OCI-M1 (cell line): ENCODE measurements at regions not wholly inside any gene's neighbourhood (a gene's known extent, or its start where the extent isn't known, plus 50 kb on each side); places are given as distances from the start of the nearest gene placed in this dataset.

ENCODE experiments used
- DNase-seq: peaks from one replicate; lab custom pipeline; 2025; lab: John Stamatoyannopoulos, UW

DNA sequence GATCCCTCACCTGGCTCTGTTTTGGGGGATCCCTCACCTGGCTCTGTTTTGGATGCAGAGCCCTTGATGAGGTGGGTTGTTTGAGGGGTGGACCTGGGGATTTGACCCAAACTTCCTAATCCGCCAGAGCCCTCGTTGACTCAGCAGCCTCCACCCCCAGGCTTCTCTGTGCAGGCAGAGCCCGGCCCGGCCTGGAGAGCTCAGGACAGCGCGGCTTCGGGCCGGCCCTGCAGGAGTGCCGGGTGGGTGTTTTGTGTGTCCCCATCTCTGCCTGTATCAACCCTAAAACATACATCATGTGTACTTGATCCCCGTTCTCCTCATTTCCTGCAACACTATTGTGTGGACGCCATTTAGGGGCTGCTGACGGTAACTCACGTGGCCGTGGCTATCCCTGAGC is 124.2 kb downstream of the SIK1 start:
- no peak for DNase-seq

DNA sequence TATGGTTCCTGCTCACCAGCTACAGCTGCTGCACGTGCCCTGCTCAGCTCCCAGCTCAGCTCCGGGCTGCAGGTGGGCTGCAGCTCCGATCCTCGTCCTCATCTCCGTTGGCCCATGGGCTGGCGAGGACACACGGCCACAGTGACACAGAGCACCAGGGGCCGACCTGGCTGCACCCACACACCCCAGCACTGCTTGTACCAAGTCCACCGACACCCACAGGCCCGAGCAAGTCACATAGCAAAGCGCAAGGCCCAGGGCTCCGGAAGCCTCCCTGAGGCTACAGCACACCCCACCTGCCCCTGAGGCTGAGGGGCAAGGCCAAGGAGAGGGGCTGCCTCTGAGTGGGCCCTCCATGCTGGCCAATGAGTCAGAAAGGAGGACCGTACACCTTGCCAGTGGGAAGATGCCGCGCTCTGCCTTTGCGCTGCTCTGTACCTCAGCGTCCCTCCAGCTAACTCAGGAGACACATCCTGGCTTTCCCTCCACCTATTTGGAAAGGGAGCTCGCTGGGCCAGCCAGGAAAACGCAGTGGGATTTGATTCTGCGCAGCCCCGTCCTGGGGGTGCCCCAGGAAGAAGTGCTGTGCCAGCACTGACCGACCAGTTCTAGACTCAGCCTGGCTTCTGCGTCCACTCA is 124.8 kb downstream of the SIK1 start:
- DNase-seq, result no peak

DNA sequence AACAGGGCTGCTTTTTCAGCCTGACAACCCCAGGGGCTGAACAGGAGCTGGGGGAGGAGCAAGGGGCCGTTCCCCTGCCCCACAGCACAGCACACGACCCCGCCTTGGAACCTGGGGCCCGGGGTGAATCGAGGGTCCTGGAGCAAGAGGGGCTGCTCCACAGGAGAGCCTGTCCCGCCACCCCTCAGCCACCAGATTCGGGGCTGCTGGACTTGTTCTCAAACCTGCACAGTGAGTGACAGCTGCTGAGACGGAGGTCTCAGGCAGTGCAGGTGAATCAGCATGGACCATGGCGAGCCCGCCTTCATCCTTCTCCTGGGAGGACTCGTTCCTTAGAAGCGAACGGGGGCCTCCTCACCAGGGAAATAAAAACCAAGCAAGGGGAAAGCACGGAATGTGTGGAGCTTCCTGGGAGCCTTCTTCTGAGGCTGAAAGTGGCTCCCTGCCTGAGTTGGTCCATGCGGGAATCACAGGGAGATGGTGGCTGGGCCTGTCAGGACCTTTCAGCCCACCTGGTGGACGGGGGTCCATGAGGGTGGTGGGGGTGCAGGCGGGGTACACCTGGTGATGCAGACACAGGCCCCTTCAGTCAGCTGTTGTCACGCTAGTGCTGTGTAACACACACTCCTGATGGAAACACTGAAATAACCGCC is 125.4 kb downstream of the SIK1 start:
- no peak for DNase-seq

DNA sequence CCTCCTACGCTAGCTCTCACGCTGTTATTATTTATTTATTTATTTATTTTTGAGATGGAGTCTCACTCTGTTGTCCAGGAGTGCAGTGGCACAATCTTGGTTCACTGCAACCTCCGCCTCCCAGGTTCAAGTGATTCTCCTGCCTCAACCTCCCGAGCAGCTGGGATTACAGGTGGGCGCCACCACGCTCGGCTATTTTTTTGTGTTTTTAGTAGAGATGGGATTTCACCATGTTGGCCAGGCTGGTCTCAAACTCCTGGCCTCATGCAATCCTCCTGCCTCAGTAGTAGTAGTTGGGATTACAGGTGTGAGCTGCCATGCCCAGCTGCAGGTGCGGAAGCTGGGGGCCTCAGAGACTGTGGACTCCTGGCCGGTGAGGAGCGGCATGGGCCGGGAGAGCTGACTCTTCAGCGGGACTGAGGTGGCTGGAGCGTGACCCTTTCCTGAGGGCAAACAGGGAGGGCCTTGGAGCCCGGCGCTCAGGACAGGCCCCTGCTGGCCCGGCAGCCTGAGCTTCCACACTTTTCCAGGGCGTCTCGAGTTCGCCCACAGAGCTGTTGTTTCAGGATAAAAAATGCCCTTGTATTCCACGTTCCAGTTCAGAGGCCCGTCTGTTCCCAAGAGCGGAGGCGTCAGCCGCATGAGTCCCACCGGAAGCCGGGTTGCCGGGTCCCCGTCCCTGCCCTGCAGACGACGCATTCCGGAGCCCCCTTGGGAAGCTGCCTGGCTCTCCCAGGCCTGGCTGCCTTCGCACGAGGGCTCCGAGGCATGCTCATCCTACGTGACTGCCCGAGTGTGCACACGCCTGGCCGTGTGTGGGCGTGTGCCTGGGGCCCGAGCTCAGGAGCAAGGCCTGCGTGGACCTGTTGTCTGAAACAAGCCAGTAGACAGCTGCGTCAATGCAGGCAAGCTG is 126.2 kb downstream of the SIK1 start:
- DNase-seq, result no peak

DNA sequence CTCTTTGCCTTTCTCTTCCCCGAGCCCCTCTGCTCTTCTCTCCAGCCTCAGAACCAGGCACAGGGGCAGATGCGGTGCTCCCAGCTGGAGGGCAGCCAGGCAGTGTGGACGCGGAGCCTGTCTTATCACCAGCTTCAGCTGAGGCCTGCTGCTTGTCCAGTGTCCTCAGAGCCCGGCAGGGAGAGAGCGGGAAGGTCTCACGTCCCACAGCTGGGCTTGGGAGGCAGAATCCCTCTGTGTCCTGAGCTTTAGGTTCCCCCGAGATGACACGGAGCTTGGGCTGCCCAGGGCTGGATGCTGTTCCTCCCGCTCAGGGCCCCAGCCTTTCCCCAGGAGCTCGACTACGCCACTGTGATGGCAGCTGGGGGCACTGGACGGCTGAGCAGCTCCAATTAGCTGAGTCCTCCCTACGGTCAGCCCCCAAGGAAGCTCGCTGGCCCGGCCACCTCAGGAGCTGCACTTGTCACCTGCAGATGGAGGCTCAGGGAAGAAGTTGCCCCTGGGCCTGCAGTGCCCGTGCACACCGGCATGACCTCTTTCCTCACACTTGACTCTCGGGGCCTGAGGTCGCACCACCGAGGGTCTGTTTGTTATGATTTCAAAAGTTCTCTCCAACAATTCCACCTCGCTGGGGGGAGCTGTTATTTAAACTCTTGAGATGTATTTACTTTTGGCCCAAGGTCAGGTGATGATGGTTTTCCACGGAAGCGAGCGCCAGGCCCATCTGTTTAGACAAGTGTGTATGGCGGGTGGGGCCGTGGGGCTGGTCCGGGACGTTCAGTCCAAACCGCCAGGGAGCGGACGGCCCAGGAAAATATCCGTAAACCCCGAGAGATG is 127.3 kb downstream of the SIK1 start:
- no peak for DNase-seq

DNA sequence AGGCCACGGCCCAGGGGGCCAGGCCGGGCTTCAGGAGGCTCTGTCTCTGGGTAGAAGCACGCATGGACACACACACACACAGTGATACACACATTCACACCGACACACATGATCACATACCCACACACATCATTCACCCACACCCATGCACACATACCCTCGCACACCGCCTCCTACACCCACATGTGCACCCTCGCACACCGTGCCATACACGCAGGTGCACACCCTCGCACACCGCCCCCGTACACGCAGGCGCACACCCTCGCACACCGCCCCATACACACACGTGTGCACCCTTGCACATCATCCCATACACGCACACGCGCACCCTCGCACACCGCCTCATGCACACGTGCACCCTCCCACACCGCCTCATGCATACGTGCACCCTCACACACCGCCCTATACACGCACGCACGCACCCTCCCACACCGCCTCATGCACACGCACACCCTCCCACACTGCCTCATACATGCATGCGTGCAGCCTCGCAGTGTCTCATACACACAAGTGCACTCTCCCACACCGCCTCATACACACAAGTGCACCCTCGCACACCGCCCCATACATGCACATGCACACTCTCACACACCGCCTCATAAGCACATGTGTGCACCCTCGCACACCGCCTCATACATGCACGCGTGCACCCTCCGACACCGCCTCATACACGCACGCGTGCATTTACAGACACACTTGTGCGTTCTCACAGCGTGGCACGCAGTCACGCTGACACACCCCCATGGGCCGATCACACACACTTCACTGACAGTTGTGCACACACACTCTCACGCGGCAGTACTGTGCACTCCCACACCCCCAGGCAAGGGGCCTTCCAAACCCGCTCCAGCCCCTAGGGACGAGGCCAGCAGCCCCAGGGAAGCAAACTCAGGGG is 128.1 kb downstream of the SIK1 start:
- no peak for DNase-seq

DNA sequence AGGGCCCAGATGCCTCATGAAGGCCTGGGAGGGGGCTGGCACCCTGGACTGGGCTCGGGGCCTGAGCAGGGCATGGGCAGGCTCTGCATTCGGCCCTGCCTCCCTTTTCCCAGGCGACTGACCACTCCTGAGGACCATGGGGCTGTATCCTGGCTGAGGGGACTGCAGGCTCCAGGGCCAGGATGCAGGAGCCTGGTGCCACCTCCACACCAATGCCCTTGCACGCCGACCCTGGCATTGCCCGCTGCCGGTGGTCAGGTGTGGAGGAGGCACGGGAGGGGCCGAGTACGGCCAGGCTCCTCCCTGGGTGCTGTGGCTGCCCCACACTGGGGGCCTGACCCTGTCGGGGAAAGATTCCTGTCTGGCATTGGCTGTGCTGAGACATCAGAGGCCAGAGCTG is 128.9 kb downstream of the SIK1 start:
- no peak for DNase-seq

DNA sequence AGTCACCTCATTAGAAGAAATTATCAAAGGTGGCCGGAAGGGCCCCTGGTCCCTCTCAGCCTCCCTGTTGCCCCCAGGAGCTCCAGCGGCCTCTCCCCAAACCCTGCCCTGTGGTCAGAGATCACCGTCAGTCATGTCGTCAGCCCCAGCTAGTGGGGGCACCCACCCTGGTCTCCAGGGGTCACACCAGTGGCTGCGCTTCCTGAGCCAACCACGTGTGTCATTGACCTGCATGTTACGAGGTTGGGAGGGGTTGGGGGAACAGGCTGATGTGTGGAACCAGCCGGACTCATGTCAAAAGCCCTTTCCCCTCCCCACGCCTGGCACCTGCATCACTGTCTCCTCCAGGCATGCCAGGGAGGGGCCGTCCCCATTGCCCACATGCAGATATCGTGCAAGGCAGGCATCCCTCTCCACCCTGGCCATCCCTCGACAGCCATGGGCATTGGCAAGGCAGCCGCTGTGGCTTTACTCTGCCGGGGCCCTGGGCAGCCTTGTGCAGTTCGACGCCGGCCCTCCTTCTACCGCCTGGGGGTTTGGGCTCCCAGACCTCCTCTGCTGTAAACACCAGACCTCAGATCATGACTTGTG is 128.7 kb downstream of the CRYAA start:
- DNase-seq, result no peak

DNA sequence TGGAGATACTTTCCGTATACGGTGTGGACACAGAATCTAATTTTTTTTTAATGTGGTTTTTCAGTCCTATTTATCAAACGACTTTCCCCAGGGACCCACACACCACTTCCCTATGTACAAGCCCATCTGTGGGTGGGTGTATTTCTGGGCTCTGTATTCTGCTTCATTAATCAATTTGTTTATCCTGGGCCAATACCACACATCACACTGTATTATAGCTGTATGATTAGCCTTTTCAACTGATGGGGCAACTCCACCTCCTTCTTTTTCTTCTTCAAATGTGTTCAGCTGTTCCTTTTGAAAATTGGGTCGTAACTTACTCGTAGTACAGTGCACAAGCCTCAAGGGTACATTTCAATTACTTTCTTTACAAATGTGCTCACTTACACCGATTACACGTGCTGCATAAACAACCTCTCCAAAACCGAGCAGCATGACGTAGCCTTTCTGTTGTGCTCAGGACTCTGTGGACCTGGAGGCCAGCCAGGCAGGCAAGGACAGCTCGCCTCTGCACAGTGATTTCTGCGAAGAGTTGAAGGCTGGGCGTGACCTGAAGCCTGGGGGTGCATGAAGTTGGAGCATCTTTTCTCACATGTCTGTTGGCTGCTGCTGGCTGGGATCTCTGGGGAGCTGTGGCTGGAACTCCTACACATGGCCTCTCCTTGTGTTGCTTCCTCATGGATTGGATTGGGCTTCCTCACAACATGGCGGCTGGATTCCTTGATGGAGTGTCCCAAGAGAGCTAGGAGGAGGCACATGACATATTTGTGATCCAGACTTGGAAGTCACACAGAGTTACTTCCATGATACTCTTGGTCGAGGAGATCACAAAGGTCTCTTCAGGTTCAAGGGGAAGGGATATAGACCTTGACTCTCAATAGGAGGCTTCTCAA is 126.5 kb downstream of the CRYAA start:
- no peak for DNase-seq

DNA sequence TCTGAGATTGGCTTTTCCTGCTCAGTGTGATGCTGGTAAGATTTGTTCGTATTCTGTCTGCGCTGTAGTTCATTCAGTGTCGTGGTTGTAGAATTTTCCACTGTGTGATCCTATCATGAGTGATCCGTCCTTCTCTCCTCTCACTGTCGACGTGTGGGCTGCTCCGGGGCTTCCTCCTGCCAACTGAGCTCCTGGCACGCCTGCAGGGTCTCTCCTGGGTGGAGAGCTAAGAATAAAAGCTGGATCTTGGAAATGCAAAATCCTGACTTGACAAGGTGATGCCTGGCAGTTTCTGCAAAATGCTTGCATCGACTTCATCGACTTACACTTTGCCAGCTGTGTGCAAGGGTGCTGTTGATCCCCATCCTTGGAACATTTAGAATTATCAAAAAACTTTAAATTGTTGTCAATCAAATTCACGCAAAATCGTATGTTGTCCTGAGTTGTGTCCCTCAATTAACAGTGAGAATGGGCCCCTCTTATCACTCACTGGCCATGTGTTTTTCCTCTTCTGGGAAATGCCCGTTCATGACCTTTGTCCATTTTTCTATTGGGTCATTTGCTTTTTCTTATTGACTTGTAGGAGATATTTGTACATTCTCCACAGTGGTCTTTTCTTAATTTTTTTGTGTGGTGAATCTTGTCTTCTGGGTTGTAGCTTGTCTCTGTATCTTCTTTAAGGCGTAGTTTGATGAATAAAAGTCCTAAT is 125.5 kb downstream of the CRYAA start:
- no peak for DNase-seq

DNA sequence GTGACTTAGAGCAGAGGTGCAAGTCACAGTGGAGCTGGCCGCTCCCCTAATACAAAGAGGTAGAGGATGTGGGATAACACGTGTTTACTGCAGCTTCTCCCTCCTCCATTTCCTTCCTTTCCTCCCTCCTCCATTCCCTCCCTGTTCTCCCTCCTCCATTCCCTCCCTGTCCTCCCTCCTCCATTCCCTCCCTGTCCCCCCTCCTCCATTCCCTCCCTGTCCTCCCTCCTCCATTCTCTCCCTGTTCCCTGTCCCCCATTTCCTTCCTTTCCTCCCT is 124.0 kb downstream of the CRYAA start:
- DNase-seq, result no peak

DNA sequence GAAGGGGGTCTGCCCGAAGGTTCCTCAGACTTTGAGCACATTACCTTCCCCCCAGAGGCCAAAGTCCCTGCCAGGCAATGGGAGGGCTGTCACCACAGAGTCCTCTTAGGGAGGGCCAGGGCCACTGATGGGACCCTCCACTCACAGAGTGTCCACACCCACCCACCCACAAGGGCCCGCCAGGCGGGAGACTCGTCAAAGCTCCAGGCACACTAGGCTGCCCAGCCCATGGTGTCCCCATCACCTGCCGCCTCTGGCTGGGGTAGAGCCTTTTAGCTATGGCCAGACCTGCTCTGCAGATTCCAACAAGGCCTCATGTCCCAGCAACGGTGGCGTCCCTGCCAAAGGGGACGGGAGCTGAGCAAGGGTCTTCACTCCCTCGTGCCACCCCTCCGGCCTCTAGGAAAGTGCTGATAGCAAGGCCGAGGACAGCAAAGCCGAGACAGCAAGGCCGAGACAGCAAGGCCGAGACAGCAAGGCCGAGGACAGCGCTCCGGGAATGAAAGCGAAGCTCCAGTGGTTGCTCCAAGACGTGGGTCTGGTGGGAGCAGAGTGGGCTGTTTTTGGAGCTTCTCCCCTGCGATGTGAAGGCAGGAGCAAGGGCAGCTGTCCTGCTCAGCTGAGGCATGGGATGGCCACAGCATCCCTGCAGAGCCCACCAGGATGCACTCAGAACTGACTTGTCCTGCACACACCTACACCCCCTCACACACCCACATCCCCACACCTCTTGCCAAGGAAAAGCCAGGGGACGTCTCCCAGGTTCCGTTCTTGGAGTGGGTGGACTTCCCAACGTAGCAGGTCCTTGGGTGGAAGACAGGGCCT is 123.4 kb downstream of the CRYAA start:
- DNase-seq, result no peak

DNA sequence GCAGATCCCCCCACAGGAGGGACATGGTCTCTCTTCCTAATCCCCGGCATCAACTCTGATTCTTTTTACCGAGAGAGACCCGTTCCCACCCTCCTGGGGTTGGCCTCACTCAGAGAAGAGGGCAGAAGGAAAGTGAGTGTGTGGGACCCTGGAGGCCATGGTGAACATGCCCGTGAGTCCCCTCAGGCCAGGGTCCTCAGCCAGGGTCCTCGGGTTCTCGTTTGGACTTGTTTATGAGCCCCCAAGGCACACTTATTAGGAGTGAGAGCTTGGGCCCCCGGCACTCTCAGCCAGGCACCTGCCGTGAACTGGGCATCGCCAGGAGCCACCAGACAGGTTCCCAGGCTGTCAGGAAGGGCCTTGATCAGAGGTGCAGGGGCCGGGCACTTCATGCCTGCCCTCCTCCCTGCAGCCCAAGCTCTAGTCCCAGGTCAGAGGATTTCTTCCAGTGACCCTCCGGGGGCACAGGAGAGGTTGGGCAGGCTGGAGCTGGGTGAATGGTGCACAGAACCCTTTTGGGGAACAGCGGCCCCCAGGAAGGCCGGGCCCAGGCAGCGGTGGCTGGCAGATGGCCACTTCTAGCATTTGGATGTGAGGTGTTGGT is 122.6 kb downstream of the CRYAA start:
- no peak for DNase-seq

DNA sequence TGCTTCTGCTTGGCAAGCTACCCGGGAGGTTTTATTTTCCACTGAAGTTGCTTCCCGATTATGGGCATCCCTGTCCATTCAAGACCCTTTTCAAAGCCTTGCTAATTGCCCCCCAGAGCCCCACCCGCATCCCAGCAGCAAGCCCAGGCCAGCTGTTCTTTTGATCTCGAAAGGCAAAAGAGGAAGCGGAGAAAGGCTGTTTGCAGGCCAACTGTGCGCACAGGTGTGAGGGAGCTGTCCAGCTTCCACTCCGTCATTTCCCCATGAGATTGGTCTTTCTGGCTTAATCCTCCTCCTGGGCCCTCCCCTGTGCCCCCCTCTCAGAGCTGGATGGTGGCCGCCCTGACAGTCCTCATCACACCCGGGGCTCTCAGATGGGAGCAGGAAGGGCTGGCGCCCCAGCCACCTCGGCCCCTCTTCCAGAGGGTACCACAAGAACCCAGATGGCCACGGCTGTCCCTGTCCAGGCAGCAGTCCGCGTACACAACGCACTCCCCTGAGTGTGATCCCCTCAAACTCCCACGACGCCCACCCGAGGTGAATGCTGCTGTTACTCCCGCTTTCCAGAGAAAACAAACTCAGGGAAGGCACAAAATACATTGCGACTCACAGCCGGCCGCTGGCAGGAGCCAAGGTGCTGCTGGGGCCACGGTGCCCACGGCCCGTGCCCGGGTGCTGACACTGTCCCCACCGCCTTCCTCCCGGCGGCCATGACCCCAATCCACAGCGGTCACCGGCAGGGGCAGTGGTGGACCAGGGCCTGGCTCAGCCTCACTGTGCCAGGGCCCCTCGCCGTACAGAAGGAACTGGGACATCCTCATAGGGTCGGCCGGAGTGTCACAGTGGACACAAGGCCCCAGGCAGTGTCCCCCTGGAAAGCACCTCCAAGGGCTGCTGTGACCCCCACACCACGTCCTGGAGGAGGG is 121.9 kb downstream of the CRYAA start:
- no peak for DNase-seq

DNA sequence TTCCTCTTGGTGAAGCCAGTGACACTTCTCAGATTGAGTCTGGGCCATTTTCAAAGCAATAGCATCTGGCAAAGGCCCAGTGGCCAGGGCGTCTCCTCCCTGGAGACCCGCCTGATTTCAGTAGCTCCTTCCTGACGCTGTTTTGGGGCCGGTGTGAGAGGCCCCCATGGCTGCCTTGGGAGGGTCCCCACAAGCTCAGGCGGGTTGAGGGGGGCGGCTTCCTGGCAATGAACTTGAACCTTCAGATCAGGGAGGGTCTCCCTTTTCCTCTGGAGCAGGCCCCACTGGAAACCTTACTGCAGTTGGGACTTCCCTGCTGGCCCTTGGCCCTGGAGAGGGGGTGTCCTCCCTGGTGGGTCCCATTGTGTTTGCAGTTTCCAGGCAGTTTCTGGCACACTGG is 121.2 kb downstream of the CRYAA start:
- DNase-seq, result no peak

DNA sequence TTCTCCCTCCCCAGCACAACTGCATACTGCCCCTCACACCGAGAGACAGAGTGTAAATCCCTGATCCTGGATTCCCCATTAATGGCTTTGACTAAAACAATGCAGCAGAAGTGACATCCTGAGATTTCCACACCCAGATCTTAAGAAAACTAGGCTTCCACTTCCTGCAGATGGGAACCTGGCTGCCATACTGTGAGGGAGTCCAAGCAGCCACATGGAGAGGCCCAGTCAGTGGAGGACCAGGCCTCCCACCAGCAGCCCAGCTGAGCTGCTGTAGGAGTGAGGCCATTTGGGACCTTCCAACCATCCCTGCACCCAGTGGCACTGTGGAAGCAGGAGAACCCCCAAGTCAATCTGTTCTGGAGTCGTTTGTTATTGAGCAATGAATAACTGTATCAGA is 120.6 kb downstream of the CRYAA start:
- DNase-seq, result no peak
